ENCODE measurements at regions not wholly inside any gene's neighbourhood (a gene's known extent, or its start where the extent isn't known, plus 50 kb on each side); places are given as distances from the start of the nearest gene placed in this dataset.
A peak's percentile ranks its signal among the peaks of the same experiment; 100 is the strongest.
"Not testable (repeated sequence)": the region's sequence is repeated elsewhere in the genome, so short reads cannot be mapped to it uniquely, and the experiment has no call there.

- DNase-seq (ENCODE audit: low spot score): no peak
These were observed 154.7 kb upstream of the ATXN7L3B start for GRCh38 chr12:74382983-74383382.

- DNase-seq (ENCODE audit: low spot score): no peak
These were observed 146.4 kb upstream of the ATXN7L3B start for GRCh38 chr12:74391283-74391682.

DNA sequence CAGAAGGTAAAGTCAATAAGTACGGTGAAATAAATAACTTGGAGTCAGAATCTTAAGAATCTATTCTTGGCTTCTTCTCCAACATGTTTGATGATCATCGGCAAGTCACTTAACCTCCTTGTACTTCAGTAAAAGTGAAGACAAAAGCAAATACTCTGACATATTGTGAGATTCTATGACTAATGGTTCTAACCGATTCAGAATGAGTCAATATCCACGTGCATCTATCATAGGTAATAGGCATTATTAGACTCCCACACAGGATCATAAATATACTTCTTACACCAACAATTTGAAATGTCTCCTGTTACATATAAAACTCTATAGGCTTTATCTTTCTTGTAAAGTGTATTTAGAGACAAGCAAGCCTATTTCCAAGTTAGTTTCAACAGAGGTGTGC lies 144.4 kb upstream of the ATXN7L3B start:
- no peak for DNase-seq (ENCODE audit: low spot score)

- no peak for DNase-seq (ENCODE audit: low spot score)
These were observed 143.0 kb upstream of the ATXN7L3B start for GRCh38 chr12:74394647-74395046.

- DNase-seq (ENCODE audit: low spot score): peak; percentile 36
These were observed 136.6 kb upstream of the ATXN7L3B start for GRCh38 chr12:74401035-74401434.

DNA sequence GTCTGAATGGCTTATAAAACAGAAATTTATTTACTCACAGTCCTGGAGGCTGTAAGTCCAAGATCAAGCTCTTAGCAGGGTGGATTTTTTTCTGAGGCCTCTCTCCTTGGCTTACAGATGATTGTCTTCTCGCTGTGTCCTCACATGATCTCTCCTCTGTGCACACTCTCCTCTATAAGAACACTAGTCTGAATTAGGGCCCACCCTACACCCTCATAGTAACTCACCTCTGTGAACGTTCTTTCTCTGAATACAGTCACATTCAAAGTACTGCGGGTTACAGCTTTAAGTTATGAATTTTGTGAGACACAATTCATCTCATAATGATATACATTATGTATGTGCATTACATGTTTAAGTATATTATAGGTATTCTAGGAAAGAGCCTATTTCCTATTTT lies 135.7 kb upstream of the ATXN7L3B start:
- DNase-seq (ENCODE audit: low spot score): peak; percentile 56

DNA sequence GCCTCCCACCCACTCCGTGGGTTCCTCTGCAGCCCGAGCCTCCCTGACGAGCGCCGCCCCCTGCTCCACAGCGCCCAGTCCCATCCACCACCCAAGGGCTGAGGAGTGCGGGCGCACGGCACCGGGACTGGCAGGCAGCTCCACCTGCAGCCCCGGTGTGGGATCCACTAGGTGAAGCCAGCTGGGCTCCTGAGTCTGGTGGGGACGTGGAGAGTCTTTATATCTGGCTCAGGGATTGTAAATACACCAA lies 134.5 kb upstream of the ATXN7L3B start:
- DNase-seq (ENCODE audit: low spot score): not testable (repeated sequence)

- DNase-seq (ENCODE audit: low spot score): no peak
These were observed 129.0 kb upstream of the ATXN7L3B start for GRCh38 chr12:74408601-74409166.

DNA sequence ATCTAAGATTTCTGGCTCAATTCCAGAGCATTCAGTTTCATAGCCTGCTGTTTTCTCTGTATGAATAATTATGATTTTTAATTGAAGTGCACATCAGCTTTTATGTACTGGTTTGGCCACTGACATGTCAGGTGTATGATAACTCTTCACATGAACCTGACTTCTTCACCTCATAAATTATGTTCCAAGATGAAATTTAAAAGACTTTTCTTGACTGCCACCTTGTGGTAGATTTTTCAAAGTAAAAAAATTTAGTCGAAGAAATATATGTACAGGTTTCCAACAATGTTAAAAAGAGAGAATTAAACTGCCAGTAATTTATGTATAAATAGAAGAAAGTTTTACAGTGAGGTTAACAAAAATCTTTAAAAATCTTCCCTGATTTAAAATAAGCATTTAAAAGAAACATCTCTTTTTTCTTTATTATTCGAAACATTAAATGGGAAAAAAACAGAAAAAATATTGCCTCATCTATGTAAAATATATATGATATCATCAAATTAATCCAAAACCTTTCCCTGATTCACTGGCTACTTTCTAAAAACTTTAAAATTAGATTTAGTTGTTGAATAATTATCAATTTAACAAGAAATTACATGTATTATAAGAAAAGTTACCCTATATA lies 124.9 kb upstream of the ATXN7L3B start:
- peak; percentile 72 for DNase-seq (ENCODE audit: low spot score)

DNA sequence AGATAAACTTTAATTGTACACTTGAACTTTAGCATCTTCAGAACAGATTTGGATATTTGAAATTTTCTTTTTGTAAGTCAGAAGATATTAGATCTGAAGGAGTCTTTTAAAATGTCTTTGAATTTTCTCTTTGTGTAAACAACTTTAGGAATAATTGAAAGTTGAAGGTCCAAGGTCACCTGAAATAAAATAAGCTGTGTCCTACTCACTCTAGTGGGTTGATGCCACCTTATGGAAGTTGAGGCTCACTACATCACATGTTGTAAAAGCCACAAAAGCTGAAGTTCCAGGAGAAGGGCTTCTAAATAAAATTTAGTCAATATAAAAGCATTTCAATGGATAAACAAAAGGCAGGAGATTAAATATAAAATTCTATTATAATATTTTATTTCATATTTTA lies 122.0 kb upstream of the ATXN7L3B start:
- peak; percentile 64 for DNase-seq (ENCODE audit: low spot score)

DNA sequence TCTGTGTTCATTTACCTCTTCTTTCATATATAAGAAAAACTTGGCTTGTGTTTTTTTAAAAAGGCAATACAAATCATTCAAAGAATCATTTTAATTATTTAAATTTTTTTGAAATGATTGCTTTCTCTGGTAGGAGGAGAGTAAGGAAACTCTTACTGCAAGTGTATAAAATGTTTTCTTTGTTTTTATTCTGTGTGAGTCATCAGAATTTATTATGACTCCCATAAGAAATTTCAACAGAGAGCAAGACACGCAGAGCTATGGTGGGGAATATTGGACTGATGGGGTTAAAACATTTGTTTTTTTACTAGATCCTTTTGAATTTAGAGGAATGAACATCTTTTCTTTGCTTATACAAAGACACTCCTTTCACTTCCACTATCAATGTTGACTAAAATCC lies 119.1 kb upstream of the ATXN7L3B start:
- no peak for DNase-seq (ENCODE audit: low spot score)

DNA sequence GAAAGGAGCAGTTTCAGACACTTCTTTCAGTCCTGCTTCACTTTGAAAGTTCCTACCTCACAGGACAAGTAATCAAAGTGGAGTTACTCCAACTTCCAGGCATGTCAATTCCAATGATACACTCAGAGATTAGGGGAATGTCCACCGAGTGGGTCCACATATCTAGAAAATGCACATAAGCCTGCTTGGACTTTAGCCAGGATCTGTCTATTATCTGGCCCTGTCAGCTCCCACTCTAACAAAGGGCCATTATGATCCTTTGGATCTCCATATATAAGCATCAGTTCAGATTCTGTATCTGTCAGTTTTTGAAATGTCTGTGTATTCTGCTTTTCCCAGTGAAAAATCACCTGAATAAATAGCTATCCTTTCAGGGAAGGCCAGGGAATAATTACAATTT lies 112.9 kb upstream of the ATXN7L3B start:
- DNase-seq (ENCODE audit: low spot score): peak; percentile 82

GRCh38 chr12:74426091-74426490 lies 111.5 kb upstream of the ATXN7L3B start:
- DNase-seq (ENCODE audit: low spot score): no peak

GRCh38 chr12:74429535-74429934 lies 108.1 kb upstream of the ATXN7L3B start:
- no peak for DNase-seq (ENCODE audit: low spot score)

GRCh38 chr12:74431801-74432200 lies 105.8 kb upstream of the ATXN7L3B start:
- DNase-seq (ENCODE audit: low spot score): no peak

DNA sequence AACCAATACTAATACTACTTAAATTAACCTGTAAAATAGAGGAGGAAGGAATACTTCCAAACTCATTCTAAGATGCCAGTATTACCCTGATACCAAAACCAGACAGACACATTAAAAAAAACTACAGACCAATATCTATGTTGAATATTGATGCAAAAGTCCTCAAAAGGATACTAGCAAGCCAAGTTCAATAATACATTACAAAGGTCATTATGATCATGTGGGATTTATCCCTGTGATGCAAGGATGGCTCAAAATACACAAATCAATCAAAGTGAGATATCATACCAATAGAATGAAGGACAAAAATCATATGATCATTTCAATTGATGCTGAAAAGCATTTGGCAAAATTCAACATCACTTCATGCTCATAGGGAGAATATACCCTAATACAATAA lies 97.2 kb upstream of the ATXN7L3B start:
- DNase-seq (ENCODE audit: low spot score): no peak

DNA sequence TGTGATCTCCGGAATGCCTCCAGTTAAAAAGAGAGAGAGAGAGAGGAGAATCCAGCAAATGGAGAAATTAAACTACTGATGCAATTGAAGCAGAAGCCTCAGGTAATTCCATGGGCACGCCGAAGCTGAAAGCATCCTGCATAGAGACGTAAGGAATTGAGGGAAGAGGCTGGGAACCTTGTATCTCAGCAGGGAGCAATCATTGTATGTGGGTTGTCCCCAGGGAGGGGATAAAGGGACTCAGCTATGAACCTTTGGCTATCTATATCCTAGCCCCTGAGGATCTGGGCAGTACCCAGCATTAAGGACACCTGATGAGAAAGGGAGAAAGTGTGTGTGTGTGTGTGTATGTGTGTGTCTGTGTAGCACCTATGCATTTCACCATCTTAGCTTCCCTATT lies 95.8 kb upstream of the ATXN7L3B start:
- DNase-seq (ENCODE audit: low spot score): no peak

- DNase-seq (ENCODE audit: low spot score): no peak
These were observed 91.2 kb upstream of the ATXN7L3B start for GRCh38 chr12:74446466-74446865.

GRCh38 chr12:74449872-74450271 lies 87.8 kb upstream of the ATXN7L3B start:
- DNase-seq (ENCODE audit: low spot score): no peak

GRCh38 chr12:74454109-74454508 lies 83.5 kb upstream of the ATXN7L3B start:
- DNase-seq (ENCODE audit: low spot score): no peak

- DNase-seq (ENCODE audit: low spot score): no peak
These were observed 82.2 kb upstream of the ATXN7L3B start for GRCh38 chr12:74455429-74455828.

- DNase-seq (ENCODE audit: low spot score): no peak
These were observed 81.2 kb upstream of the ATXN7L3B start for GRCh38 chr12:74456431-74456830.

GRCh38 chr12:74468401-74468800 lies 69.2 kb upstream of the ATXN7L3B start:
- no peak for DNase-seq (ENCODE audit: low spot score)

GRCh38 chr12:74476234-74476633 lies 61.4 kb upstream of the ATXN7L3B start:
- no peak for DNase-seq (ENCODE audit: low spot score)

GRCh38 chr12:74481078-74481477 lies 56.6 kb upstream of the ATXN7L3B start:
- DNase-seq (ENCODE audit: low spot score): no peak
